ELF-1 (cell line): ENCODE measurements at regions not wholly inside any gene's neighbourhood (a gene's known extent, or its start where the extent isn't known, plus 50 kb on each side); places are given as distances from the start of the nearest gene placed in this dataset.
A peak's percentile ranks its signal among the peaks of the same experiment; 100 is the strongest.
"Not testable (repeated sequence)": the region's sequence is repeated elsewhere in the genome, so short reads cannot be mapped to it uniquely, and the experiment has no call there.

ENCODE experiments used
- DNase-seq: peaks from one replicate; pipeline ENCODE4 v3.0.0-alpha.2; 2016; ENCODE audit warnings: low read depth, low spot score

- DNase-seq: no peak
These were observed 1495.3 kb upstream of the NUDT12 start for GRCh38 chr5:105057893-105058292.

- no peak for DNase-seq
These were observed 1494.4 kb upstream of the NUDT12 start for GRCh38 chr5:105057001-105057436.

GRCh38 chr5:105054406-105054805, 1491.8 kb upstream of the NUDT12 start:
- no peak for DNase-seq

GRCh38 chr5:105042623-105043022, 1480.0 kb upstream of the NUDT12 start:
- no peak for DNase-seq

GRCh38 chr5:105036814-105037213, 1474.2 kb upstream of the NUDT12 start:
- not testable (repeated sequence) for DNase-seq

- no peak for DNase-seq
These were observed 1471.8 kb upstream of the NUDT12 start for GRCh38 chr5:105034401-105034763.

- DNase-seq: no peak
These were observed 1471.2 kb upstream of the NUDT12 start for GRCh38 chr5:105033637-105034400.

- no peak for DNase-seq
These were observed 1470.3 kb upstream of the NUDT12 start for GRCh38 chr5:105032917-105033316.

GRCh38 chr5:105030153-105030552, 1467.6 kb upstream of the NUDT12 start:
- no peak for DNase-seq

GRCh38 chr5:105015098-105015497, 1452.5 kb upstream of the NUDT12 start:
- no peak for DNase-seq

- no peak for DNase-seq
These were observed 1436.0 kb upstream of the NUDT12 start for GRCh38 chr5:104998572-104998971.

GRCh38 chr5:104998169-104998568, 1435.6 kb upstream of the NUDT12 start:
- DNase-seq: no peak

- DNase-seq: no peak
These were observed 1424.5 kb upstream of the NUDT12 start for GRCh38 chr5:104987074-104987473.

GRCh38 chr5:104977529-104977928, 1414.9 kb upstream of the NUDT12 start:
- no peak for DNase-seq

- DNase-seq: no peak
These were observed 1405.3 kb upstream of the NUDT12 start for GRCh38 chr5:104967806-104968410.

- DNase-seq: no peak
These were observed 1402.4 kb upstream of the NUDT12 start for GRCh38 chr5:104965006-104965405.

GRCh38 chr5:104955479-104955878, 1392.9 kb upstream of the NUDT12 start:
- no peak for DNase-seq

- no peak for DNase-seq
These were observed 1390.3 kb upstream of the NUDT12 start for GRCh38 chr5:104952876-104953275.

- peak; percentile 23 for DNase-seq
These were observed 1389.2 kb upstream of the NUDT12 start for GRCh38 chr5:104951829-104952228.

GRCh38 chr5:104947076-104947475, 1384.5 kb upstream of the NUDT12 start:
- no peak for DNase-seq

- no peak for DNase-seq
These were observed 1380.1 kb upstream of the NUDT12 start for GRCh38 chr5:104942735-104943134.

- no peak for DNase-seq
These were observed 1378.5 kb upstream of the NUDT12 start for GRCh38 chr5:104941030-104941645.

- no peak for DNase-seq
These were observed 1375.0 kb upstream of the NUDT12 start for GRCh38 chr5:104937598-104937997.
